Activated CD8-positive, alpha-beta memory T cell treated with anti-CD3 and anti-CD28 coated beads, Interleukin-2, amount 50 U/mL, for 24 hours (primary cell): ENCODE measurements at regions not wholly inside any gene's neighbourhood (a gene's known extent, or its start where the extent isn't known, plus 50 kb on each side); places are given as distances from the start of the nearest gene placed in this dataset.
"Not testable (repeated sequence)": the region's sequence is repeated elsewhere in the genome, so short reads cannot be mapped to it uniquely, and the experiment has no call there.

ENCODE experiments used
- DNase-seq: peaks from one replicate; pipeline ENCODE4 v3.0.0-alpha.2; 2020; ENCODE audit errors: extremely low read depth

DNA sequence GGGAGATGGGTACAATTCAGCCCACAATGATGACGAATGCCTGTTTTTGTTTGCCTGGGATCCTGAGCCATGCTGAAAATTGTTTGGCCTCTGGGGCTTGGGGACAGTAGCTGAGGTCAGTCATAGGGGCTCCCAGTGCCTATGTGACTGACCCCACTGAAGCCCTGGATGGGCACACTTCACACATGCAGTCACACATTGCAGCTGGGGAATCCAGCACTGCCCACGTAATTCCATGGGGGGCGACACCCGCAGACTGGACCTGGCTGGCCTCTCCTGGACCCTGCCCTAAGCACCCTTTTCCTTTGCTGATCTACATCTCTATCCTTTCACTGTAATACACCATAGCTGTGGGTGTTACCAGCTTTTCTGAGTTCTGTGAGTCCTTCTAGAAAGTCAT lies 295.2 kb upstream of the HS6ST1 start:
- DNase-seq: no peak

GRCh38 chr2:128614907-128615306 lies 296.2 kb upstream of the HS6ST1 start:
- not testable (repeated sequence) for DNase-seq

- DNase-seq: no peak
These were observed 296.9 kb upstream of the HS6ST1 start for GRCh38 chr2:128615571-128615970.

DNA sequence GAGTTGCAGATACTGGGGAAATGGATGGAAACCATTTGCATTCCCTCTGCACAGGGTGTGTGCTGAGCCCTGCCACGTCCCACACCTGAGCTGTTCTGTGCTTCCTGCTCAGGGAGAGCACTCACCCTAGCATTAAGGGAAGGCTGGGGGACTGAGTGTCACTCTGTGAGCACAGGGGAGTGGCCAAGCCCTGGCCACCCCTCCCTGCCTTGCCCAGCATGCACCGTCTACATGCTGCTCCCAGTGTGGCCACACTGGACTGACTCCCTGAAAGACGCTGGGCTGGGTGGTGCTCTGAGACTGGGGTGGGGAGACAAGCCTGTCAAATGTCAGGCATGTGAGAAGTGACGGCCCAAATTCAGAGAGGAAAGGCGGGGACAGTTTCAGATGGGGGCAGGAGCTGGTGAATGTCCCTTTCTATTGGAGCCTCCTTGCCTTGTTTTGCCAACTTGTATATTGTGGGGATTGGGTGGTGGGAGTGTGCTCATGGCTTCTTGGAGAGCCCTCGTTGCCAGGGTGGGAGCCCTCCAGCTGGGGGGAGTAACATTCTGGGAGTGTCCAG lies 298.4 kb upstream of the HS6ST1 start:
- DNase-seq: no peak

DNA sequence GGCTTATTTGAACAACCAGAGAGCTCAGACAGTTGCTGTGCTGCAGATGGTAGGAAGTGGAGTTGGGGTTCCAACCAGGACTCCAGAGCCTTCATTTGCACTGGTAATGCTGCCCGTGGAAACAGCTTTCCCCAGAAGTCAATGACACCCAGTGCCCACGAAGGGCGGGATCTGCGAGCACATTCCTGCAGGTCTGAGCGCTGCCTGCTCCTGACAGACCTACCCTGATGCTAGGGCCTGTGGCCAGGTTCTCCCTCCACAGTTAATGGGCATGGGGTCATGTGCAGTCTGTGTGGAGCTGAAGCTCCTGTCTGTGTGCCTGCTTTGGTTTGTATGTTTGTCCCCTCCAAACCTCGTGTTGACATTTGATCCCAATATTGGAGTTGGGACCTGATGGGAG lies 299.0 kb upstream of the HS6ST1 start:
- DNase-seq: no peak

GRCh38 chr2:128618642-128619041 lies 300.0 kb upstream of the HS6ST1 start:
- DNase-seq: no peak

GRCh38 chr2:128619471-128620325 lies 301.0 kb upstream of the HS6ST1 start:
- no peak for DNase-seq

- DNase-seq: no peak
These were observed 302.4 kb upstream of the HS6ST1 start for GRCh38 chr2:128621074-128621473.

GRCh38 chr2:128622371-128622770 lies 303.7 kb upstream of the HS6ST1 start:
- no peak for DNase-seq

DNA sequence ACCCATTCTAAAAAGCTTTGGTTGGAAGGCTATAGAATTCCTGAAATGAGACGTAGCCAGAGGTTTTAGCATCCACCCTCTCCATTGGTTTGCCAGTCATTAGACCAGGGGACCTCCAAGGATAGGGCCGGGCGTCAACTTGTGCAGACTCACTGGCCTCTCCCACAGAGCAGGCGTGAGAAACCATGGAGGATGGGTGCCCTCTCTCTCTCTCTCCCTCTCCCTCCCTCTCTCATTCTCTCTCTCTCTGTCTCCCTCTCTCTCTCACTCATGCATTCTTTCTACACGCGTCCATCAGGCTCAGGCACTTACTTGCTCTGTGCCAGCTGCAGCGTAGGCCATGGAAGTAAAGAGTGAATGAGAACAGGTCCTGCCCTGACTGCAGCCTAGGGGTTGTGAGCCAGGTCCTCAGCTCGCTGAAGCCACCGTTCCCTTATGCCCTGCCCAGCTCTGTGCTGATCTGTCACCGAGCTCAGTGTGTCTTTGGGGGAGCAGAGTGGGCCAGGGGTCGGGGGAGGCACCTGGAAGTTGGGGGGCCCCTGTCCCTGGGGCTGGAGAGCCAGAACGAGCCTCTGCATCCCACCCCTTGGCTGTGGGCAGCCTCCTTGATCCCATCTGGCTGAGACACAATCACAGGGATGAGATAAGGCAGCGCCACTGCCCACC lies 304.4 kb upstream of the HS6ST1 start:
- no peak for DNase-seq

- DNase-seq: no peak
These were observed 305.4 kb upstream of the HS6ST1 start for GRCh38 chr2:128623776-128624761.

DNA sequence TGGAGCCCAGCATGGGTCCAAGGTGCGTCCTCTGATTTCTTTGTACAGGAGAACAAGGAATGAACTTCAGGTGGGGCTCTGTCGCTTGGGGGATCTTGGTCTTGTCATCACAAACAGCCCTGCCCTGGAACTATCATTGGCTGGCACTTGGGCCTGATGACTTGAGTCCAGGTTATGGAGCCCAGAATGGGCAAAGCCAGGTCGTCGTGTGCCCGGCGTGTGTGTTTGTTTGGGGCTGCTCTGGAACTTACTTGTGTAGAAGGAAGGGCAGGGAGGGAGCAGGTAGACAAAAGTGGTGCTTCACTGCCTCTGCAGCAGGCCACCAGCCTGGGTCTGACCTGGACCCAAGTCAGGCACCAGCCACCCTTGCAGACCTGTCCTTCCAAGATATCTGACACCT lies 306.3 kb upstream of the HS6ST1 start:
- DNase-seq: no peak

GRCh38 chr2:128625421-128625820 lies 306.8 kb upstream of the HS6ST1 start:
- no peak for DNase-seq

DNA sequence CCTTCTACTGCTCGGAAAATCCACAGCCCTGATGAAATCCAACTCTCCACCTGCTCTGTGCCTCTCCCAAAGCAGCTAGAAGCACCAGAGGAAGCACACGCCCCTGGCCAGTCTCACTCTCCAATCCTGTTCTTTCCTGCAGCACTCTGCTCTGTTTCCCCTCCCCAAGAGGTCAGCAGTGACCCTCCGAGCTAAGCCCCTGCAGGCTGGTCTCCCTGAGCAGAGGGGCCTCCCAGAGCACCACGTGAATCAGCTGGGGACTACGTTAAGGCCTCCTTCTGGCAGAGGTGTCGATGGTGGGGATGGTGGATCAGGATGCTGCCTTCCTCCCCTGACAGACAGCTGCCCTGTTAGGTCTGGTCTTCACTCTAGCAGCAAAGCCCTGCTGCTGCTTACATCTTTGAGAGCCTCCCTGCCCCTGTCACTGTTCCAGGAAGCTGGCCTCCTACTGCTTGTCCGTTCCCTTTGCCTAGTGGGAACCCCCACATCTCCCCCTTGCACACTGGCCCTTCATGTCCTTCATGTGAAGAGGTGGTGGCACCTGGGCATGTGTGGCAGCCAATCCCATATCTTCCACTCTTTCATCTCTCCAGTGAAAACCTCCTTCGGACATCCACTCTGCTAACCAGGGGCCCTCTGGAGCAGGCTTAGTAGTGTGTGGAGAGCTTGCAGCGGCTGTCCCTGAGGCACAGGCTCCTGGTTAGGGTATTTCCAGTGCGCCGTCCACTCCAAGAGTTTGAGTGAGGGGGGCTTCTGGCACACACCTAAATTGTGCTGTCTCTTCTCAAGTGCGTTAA lies 307.5 kb upstream of the HS6ST1 start:
- DNase-seq: no peak

DNA sequence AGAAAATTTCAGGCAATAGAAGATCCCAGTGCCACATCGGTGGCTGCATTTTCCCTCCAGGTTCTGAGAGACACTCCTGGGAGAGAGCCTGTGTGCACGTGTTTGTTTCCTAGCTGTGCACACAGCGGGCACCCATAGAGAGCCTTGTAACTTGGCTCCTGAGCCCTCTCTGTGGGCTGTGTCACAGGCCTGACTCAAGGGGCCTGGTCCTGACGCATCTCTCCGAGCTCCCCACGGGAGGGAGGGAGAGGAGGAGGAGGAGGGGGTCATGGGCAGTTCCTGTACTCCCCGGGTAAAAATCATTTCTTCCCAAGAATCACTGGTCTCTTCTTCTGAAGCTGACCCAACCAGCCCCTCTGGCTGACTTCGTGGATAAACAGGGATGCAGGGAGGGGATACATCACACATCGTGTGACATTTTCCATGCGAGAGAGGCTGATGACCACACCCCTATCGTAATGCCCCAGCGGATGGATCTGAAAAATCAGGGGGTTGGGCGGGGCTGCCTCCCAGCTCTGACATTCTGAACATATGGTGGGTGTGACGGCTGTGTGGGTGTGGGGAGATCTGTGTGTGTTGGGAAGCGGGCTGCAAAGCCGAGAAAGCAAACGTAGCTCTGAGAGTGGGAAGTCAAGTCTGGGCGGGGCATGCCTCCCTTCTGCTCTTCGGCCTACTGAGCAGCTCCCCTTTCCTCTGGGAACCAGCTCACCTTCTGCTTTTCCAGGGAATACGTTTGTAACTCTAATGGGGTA lies 308.3 kb upstream of the HS6ST1 start:
- DNase-seq: no peak

DNA sequence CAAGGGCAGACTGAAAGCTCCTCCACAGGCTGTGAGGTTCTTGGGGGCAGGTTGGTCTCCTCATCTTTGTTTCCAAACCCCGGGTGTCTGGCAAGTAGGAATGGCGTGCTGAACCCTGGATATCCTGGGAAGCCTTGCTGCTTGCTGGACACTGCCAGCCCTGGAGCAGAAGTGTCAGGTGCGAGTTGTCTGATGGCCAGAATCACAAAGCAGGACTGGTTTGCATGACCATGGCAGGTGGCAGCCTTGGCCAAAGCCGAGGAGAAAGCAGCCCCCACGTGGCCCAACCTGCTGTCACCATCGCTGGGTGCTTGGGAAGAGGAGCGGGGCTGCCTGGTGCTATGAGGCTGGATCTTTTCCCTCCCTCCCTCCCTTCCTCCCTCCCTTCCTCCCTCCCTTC lies 309.5 kb upstream of the HS6ST1 start:
- no peak for DNase-seq

DNA sequence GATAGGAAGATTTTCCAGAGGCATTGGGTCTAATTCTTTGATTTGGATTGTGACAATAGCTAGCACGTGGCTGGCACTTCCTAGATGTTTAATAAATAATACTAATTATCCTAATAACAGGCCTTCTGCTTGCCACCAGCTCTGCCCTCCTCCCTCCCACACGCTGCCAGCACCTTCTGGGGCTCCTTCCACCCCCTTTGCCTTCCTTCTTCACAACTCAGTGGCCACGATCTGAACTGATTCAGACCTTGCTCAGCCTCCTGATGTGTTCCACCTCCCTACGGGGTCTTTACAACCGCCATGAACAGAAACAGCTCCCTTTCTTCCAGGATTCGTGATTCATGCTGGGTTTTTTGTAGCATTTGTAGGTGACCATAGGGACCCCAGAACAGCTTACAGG lies 310.3 kb upstream of the HS6ST1 start:
- no peak for DNase-seq

GRCh38 chr2:128630974-128631697 lies 312.5 kb upstream of the HS6ST1 start:
- no peak for DNase-seq

DNA sequence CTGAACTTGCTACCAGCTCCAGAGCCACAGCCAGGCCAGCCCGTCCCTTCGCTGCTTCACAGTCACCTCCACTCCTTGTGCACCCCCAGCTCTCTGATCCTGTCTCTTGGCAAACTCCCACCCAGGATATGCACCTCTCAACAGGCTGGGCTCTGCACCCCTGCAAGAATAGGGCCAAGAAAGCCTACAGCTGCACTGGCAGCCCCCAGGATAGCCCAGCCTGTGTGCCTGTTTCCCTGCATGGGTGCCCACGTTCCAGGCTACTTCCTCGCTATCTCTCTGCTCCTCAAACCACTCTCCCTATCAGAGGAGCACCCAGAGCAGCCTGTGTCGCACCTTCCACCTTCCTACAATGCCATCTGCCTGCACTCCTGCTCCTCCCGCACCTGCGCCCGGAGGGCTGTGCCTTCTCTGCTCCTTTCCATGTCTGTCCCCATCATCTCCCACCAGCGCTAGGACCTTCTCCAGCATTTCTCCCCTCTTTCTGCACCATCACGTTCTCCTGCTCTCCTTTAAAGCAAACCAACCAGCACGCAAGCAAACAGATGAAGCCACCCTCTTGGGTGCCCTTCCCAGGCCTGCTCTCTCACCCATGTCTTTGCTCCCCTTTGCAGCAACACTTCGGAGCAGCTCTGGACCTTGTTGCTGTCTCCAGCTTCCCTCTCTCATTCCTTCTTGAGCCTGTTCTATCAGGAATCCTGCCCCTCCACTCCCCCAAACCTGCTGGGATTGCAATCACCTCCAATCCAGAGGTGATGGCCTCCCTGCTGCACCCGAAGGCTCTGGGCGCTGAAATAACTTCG lies 313.2 kb upstream of the HS6ST1 start:
- no peak for DNase-seq
